ENCODE measurements at regions not wholly inside any gene's neighbourhood (a gene's known extent, or its start where the extent isn't known, plus 50 kb on each side); places are given as distances from the start of the nearest gene placed in this dataset.

- TF ChIP-seq CTCF (IDR thresholded peaks at IDR 0.05; ENCODE audit: low read length), result no peak
- TF ChIP-seq EZH2 (optimal IDR thresholded peaks at IDR 0.05; ENCODE audit: low read depth, low read length), result no peak
Measured at GRCh38 chr3:191074511-191074910, 124.5 kb upstream of the OSTN start.
